HG03060 (cell line): ENCODE measurements at regions not wholly inside any gene's neighbourhood (a gene's known extent, or its start where the extent isn't known, plus 50 kb on each side); places are given as distances from the start of the nearest gene placed in this dataset.
A peak's percentile ranks its signal among the peaks of the same experiment; 100 is the strongest.
"Not testable (repeated sequence)": the region's sequence is repeated elsewhere in the genome, so short reads cannot be mapped to it uniquely, and the experiment has no call there.

Experiments used
- ATAC-seq: cut with Tn5 transposase; IDR thresholded peaks from one replicate; pipeline ENCODE4 v1.9.1; 2021; ENCODE audit warnings: low read depth, moderate number of reproducible peaks; ENCODE audit not compliant: unreplicated experiment

DNA sequence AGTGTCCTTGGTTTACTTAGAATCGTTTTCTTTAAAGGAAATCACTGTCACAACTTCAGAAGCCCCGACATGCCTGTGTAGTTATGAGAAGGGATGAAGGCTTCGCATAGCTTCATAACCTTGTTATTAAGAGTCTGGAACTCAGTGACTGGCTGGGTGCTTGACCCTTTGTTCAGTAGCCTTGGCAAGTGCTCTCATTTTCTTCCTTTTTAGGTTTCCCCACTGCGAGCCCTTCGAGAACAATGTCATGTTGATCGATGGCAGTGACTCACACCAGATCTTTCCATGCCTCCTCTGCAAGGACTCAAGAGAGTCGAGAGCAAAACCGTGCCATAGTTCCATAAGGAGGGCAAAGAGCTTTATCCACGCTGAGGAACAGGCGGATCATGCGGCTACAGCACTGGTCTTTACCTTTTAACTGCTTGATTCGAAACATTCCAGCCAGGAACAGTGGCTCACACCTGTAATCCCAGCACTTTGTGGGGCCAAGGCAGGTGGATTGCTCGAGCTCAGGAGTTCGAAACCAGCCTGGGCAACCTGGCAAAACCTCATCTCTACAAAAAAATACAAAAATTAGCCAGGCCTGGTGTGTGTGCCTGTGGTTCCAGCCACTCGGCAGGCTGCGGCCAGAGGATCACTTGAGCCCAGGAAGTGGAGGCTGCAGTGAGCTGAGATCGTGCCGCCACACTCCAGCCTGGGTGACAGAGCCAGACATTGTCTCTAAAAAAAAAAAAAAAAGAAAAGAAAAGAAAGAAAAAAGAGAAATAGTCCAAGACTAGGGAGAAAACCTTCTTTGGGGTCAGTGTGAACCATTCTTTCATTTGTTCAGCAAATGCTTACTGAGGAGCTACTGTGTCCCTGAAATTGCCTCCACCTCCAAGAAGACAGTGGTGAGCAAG lies 95.4 kb upstream of the ERRFI1 start:
- no peak for ATAC-seq

GRCh38 chr1:8120693-8121260 lies 94.7 kb upstream of the ERRFI1 start:
- ATAC-seq: no peak

DNA sequence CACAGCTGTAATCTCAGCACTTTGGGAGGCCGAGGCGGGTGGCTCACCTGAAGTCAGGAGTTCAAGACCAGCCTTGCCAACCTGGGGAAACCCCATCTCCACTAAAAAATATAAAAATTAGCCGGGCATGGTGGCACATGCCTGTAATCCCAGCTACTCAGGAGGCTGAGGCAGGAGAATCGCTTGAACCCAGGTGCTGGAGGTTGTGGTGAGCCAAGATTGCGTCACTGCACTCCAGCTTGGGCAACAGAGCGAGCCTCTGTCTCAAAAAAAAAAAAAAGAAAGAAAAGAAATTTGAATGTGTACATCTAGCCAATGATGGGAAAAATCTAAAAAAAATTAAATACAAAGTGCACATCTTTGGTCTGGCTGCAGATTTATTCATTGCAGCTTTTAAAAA lies 92.6 kb upstream of the ERRFI1 start:
- not testable (repeated sequence) for ATAC-seq

DNA sequence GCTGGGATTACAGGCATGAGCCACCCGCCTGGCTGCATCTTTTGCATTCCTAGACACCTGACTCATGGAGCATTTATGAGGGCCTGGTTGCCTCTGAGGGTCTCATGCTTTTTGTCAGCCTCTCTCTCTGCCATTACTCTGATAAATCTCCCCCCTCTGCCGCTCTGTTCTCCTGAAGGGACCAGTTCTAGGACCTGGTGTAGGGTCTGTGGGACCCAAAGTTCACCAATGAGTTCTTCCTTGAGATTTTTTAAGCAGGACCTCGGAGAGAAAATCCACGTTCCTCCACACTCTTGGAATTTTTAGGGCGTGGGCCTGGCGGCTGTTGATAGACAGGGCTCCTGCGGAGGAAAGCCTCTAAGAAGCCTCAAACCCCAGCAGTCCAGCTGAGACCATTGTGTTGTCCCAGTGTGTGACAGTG lies 91.9 kb upstream of the ERRFI1 start:
- ATAC-seq: no peak

DNA sequence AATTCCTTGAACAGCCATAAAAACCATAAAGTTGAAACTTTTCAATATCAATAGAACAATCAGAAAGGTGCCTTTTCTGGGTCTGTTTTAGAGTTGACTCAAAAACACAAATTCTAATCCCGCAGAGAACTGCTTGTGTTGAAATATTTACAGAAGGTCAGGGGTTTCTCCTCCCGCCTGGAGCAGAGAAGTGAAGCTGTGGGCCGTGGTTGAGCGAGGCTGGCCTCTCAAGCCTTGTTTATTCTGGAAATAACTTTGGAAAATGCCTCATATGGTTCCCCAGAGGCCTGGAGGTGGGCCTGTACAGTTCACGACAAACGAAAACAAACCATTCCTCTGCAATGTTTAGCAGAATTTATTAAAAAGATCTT lies 90.8 kb upstream of the ERRFI1 start:
- no peak for ATAC-seq

- ATAC-seq: no peak
Measured at GRCh38 chr1:8115769-8116167, 89.7 kb upstream of the ERRFI1 start.

DNA sequence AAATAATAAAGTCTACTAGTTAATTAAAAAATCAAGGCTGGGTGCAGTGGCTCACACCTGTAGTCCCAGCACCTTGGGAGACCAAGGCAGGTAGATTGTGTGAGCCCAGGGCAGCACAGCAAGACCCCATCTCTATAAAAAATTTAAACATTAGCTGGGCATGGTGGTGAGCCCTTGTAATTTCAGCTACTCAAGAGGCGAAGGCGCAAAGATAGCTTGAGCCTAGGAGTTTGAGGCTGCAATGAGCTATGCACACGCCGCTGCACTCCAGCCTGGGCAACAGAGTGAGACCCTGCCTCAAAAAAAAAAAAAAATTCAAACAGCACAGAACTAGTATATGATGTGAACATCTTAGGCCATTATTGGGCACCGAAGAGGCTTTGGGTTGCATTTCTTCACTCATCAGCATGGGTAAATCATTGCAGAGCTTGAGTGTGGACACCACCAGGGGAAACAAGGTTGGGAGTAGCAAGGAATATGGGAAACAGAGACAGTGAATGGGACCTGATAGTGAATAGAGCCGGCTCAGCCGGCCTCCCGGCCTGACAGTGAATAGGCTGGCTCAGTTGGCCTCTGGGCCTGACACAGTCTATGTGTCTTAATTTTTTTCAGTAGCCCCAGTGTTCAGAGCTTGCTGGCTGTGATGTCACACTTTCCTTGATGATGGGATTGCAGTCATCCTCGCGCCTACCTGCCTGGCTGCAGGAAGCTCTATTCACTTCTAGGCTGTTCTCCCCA lies 89.1 kb upstream of the ERRFI1 start:
- ATAC-seq: no peak

- no peak for ATAC-seq
Measured at GRCh38 chr1:8113262-8114220, 87.4 kb upstream of the ERRFI1 start.

GRCh38 chr1:8112611-8113261 lies 86.6 kb upstream of the ERRFI1 start:
- ATAC-seq: no peak

DNA sequence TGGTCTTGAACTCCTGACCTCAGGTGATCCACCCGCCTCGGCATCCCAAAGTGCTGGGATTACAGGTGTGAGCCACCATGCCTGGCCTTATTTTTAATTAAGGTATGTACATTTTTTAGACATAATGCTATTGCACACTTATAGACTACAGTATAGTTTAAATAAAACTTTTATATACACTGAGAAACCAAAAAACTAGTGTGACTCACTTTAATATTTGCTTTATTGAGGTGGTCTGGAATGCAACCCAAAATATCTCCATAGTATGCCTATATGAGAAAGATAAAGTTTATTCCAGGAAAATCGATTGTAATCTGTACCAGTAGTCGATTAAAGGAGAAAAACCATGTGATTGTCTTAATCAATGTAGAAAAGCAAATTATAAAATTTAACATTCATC lies 85.5 kb upstream of the ERRFI1 start:
- no peak for ATAC-seq

- no peak for ATAC-seq
Measured at GRCh38 chr1:8109216-8109615, 83.1 kb upstream of the ERRFI1 start.

GRCh38 chr1:8107897-8108296 lies 81.8 kb upstream of the ERRFI1 start:
- no peak for ATAC-seq

DNA sequence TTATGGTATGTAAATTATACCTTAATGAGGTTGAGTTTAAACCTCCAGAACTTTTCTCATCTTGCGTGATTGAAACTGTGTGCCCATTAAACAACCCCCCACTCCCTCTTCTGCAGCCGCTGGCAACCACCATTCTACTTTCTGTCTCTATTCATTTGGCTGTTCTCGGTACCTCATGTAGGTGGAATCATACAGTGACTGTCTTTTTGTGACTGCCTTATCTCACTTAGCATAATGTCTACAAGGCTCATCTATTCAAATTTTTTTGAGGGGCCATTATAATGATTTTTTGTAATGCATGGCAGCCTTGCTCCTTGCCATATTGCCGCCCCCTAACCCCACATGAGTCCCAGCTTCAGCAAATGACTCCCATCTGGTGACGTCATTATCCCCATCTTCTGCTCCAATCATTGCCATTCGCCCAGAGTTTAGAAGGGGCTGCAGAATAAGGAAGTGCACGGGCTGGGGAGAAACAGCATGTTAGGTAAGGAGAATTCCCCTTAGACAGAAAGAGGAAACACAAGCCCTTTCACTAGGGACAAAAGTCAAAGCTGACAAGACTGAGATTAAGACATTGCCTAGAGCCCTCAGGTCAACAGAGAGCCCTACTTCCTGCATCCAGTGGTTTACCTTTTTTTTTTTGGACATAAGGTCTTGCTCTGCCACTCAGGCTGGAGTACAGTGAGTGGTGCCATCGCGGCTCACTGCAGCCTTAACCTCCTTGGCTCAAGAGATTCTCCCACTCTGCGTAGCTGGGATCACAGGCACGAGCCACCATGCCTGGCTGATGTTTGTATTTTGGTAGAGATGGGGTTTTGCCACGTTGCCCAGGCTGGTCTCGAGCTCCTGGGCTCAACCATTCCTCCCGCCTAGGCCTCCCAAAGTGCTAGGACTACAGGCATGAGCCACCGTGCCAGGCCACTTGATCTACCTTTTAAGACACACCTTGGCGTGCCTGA lies 78.4 kb upstream of the ERRFI1 start:
- no peak for ATAC-seq

DNA sequence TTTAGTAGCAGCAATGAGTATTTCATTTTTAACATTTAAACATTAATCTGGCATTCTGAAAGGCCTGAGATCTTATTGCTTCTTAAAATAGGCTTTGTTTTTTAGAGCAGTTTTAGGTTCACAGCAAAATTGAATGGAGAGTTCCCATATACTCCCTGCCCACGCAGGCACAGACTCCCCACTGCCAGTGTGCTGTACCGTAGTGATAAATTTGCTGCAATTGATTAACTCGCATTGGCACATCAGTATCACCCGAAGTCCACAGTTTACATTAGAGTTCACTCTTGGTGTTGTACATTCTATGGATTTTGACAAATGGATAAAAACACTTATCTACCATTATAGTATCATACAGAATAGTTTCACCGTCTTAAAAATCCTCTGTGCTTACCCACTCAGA lies 71.8 kb upstream of the ERRFI1 start:
- ATAC-seq: no peak

GRCh38 chr1:8097077-8097799 lies 71.1 kb upstream of the ERRFI1 start:
- ATAC-seq: peak; percentile 89

- ATAC-seq: no peak
Measured at GRCh38 chr1:8096105-8097011, 70.2 kb upstream of the ERRFI1 start.

- ATAC-seq: no peak
Measured at GRCh38 chr1:8095584-8095983, 69.5 kb upstream of the ERRFI1 start.
